ENCODE measurements at regions not wholly inside any gene's neighbourhood (a gene's known extent, or its start where the extent isn't known, plus 50 kb on each side); places are given as distances from the start of the nearest gene placed in this dataset.

- intact Hi-C loops (cut with DNase I), result no loop called here
- DNase-seq (no peak), ATAC-seq (no peak)
These were observed 188.2 kb downstream of the PTPN20 start for GRCh38 chr10:47099474-47099873.

GRCh38 chr10:47101196-47101595 lies 190.0 kb downstream of the PTPN20 start:
- intact Hi-C loops (cut with DNase I), result no loop called here
- ATAC-seq (no peak), DNase-seq (no peak)

GRCh38 chr10:47101807-47102206 lies 190.6 kb downstream of the PTPN20 start:
- ATAC-seq, result peak in 1 of 2 donors; percentile 58
- no peak for DNase-seq
- intact Hi-C loops (cut with DNase I), result no loop called here

DNA sequence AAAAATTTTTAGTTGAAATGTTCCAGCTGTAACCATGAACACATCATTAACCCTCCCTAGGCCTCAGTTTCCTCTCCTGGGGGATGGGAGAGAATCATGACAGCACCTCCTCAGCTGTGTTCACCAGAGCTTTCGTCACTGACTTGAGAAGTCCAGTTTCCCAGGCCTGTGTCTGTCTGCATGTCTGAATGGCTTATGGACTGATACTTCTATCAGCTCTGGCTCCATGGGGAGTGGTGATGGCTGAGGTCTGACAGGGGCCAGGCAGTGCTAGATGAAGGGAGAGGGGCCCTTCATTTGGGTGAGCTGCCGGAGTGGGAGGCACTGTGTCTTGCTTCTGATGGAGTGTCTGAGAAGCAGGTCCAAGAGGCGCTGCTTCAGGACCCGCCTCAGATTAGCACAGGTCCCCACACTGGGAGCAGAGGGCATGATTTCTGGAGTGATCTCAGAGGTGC lies 192.9 kb downstream of the PTPN20 start:
- ATAC-seq, result peak; percentile 25
- intact Hi-C loops (cut with DNase I), result no loop called here
- no peak for DNase-seq

- intact Hi-C loops (cut with DNase I), result no loop called here
- ATAC-seq, result peak; percentile 64 to 77
- DNase-seq, result no peak
These were observed 193.7 kb downstream of the PTPN20 start for GRCh38 chr10:47104786-47105385.

GRCh38 chr10:47107007-47107747 lies 192.8 kb upstream of the GDF10 start:
- DNase-seq (no peak), ATAC-seq (no peak)
- intact Hi-C loops (cut with DNase I), result no loop called here

DNA sequence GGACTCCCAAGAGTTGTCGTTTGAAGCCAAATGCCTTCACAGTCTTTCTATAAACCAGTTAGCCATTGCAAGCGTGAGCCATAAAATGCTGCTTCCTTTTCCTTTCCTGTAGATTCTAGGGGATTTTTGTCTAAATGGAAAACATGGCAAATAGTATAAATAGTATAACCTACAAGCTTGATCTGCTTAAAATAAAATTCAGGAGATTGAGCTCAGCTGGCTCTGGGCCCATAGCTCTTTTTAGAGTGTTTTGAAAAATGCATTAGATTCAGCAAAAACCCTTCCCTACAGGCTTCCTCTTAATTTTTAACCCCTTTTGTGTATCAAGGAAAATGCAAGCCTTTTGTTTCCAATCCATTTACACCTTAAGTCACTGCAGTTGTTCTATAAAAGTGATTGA lies 190.1 kb upstream of the GDF10 start:
- intact Hi-C loops (cut with DNase I), result no loop called here
- no peak for ATAC-seq
- no peak for DNase-seq

GRCh38 chr10:47111329-47111862 lies 188.6 kb upstream of the GDF10 start:
- no peak for DNase-seq
- intact Hi-C loops (cut with DNase I), result no loop called here

GRCh38 chr10:47112612-47113011 lies 187.4 kb upstream of the GDF10 start:
- DNase-seq (no peak), ATAC-seq (no peak)
- intact Hi-C loops (cut with DNase I), result no loop called here

More at GRCh38 chr10:47111329-47111862, 188.6 kb upstream of the GDF10 start:
- no peak for ATAC-seq

DNA sequence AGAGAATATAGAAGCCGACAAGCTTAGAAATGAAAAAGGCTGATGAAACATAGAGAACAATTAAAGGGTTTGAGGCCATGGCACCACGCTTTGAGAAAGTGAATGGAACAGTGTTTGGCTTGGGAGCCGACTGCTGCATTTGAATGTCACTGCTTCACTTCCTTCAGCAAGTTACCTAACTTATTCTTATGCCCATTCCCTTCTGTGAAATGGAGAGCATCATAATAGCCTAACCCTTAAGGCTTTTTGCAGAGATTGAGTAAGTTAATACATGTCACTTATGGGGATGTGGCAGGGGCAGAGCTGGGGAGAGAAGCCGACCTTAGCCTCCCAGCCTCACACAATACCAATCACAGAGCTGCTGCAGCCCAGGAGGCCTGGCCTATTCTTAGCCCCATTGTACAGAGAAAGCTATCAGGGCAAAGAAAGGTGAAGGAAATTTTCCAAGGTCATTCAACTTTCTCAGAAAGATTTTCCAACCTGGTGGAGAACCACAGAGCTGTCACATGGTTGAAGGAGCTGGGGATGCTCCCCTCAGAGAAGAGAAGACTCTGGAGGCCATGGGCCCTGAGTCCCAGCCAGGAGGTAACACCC lies 186.0 kb upstream of the GDF10 start:
- DNase-seq (no peak), ATAC-seq (no peak)
- intact Hi-C loops (cut with DNase I), result no loop called here

DNA sequence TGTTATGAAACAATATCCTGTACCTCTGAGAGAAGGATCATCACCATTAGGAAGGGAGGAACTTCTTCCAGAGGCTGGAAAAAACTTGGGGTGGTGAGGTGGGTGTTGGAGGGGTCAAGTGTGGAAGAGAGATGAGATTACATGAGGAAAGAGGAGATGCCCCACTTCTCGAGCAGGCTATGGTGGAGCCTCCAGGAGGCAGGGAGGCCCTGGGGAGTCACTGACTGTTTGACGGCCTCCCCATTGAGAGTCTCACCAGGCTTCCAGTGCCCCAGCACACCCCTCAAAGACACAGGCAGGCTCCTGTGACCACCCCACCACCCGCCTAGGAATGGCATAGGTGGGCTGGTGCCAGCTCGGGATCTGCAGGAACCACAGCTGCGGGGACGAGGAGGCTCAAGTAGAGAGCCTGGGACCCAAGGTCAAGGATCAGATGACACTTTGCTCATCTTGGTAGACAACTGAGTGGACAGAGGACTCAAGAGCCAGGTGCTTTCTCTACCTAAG lies 185.3 kb upstream of the GDF10 start:
- DNase-seq (no peak), ATAC-seq (no peak)
- intact Hi-C loops (cut with DNase I), result no loop called here

DNA sequence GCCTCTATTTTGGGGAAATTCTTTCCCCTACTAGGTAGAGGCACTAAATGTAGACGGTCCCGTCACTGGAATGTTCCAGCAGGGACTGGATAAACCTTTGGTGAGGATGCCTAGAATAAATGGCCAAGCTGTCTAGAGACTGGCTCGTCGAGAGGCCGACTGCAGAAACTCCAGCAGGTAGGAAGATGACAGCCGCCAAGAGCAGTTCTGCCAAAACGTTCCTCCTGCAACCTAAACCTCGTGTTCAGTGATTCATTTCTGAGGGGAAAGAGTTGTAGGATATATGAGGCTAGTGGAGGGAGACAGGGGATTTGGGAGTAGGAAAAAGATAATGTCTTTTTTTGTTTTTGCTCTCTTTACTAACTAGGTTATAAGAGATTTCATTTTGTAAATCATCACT lies 184.7 kb upstream of the GDF10 start:
- intact Hi-C loops (cut with DNase I), result no loop called here
- no peak for DNase-seq
- ATAC-seq, result no peak

GRCh38 chr10:47116445-47116844 lies 183.6 kb upstream of the GDF10 start:
- intact Hi-C loops (cut with DNase I), result no loop called here
- ATAC-seq (no peak), DNase-seq (no peak)

DNA sequence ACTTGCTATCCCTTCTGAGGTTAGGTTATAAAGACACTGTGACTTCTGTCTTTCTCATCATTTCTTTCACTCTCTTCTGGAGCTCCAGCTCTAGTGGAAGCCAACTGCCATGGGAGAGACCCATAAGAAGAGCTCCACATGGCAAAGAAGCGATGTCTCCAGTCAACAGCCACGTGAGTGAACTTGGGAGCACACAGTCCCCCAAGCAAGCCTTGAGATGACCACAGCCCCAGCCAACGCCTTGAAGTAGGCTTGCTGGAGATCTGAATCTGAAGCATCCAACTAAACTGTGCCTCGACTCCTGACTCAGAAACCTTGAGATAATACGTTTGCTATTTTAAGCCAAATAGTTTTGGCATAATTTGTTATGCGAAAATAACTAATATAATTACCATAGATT lies 181.7 kb upstream of the GDF10 start:
- intact Hi-C loops (cut with DNase I), result no loop called here
- DNase-seq (no peak), ATAC-seq (no peak)

DNA sequence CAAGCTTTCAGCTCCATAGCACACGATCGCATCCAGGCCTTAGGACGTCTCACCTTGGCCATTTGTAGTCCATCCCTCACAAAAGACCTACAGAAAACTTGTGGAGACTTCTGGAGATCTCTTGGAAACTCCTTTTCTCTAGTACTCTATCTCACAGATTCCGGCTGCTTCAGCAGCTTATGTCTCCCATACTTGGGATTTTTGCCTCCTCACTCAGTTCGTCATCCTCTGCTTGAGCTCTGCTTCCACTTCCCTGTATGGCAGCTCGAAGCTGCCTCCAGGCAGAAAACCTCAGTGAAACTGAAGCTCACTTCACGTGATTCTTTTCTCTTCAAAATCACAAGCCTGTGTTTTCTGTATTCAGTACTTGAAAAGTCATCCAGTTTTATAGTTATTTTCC lies 178.7 kb upstream of the GDF10 start:
- DNase-seq (no peak), ATAC-seq (no peak)
- intact Hi-C loops (cut with DNase I), result no loop called here

DNA sequence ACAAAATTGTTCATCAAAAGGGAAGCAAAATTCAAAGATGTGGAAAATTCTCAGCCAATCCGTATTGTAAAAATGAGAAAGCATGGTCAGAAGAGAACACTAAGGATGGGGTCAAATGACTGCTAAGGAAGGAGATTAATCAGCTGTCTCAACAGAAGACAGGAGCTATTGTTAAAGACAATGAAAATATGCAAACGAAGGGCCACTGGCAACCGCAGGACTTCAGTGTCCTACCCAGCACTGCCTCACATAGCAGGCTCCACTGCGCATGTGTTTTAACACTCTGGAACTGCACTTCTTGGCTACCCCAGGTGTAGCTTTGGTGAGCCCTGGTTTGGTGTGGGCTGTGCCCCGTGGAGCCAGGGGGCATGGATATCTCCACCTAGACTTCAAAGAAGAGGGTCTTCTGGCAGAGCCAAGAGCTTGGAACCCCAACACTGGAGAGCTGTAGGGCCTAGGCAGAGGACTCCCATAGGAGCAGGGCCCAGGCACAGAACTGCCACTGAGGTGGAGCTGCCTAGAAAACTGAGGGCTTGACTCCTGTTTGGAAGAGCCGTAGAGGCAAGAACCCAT lies 176.2 kb upstream of the GDF10 start:
- ATAC-seq (no peak), DNase-seq (no peak)
- intact Hi-C loops (cut with DNase I), result no loop called here

DNA sequence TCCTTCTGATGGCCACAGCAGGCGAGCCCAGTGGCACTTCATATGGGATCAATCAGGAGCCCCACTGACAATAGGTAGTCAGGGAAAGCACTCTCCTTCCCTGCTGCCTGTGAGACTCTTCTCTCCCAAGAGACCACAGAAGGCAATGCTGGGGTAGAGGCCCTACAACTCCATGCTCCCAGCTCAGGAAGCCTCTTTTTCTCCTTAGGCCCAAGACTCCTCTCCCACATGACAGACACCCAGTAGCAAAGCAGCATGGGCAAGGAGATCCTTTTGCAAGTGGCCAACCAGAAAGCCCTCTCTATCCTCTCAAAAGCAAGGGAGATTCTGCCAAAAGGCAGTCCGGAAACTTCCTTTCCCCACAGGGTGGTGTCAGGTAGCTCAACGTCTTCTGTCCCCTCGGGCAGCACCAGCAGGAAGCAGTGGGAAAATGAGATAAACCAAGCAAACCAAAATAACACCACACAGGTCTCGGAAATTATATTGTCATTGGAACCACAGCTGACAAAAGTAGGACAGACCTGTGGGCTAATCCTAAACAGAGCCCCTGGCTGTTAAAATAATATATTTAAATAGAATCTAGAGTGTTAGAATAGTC lies 172.7 kb upstream of the GDF10 start:
- intact Hi-C loops (cut with DNase I), result no loop called here
- DNase-seq (no peak), ATAC-seq (no peak)

GRCh38 chr10:47130491-47130890 lies 169.5 kb upstream of the GDF10 start:
- no peak for DNase-seq
- intact Hi-C loops (cut with DNase I), result no loop called here

DNA sequence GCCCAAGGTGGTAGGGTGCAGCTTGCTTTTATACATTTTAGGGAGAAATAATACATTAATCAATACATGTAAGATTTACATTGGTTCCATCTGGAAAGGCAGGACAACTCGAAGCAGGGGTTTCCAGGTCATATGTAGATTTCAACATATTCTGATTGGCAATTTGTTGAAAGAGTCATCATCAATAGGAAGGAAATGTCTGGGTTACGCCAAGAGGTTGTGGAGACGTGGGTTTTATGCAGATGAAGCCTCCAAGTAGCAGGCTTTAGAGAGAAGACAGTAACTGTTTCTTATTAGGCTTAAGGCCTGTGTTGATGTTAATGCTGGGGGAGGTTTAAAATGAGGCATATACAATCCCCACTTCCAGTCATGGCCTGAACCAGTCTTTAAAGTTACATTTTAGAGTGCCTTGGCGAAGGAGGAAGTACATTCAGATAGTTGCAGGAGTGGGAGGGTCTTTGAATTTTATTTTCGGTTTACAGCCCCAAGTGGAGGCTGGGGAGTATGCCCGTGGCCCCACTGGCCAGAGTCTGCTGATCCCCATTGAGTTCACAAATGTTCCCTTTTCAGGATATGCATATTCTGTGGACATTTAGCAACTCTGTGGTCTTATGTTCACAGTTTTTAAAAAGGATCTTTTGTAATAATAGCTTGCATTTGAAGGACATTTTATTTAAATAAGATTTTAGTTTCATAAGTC lies 166.0 kb upstream of the GDF10 start:
- DNase-seq, result no peak
- no peak for ATAC-seq
- intact Hi-C loops (cut with DNase I), result no loop called here

More at GRCh38 chr10:47130491-47130890, 169.5 kb upstream of the GDF10 start:
- ATAC-seq, result no peak

Data from left cardiac atrium (tissue), 4 donors.